Hindlimb muscle (tissue), 1 donor: ENCODE measurements at regions not wholly inside any gene's neighbourhood (a gene's known extent, or its start where the extent isn't known, plus 50 kb on each side); places are given as distances from the start of the nearest gene placed in this dataset.

Source experiments
- DNase-seq: peaks from one replicate; pipeline ENCODE4 v3.0.0-alpha.2; 2013

GRCh38 chr9:82512728-82513127 lies 524.2 kb downstream of the SPATA31D1 start:
- DNase-seq = no peak

- DNase-seq = peak; percentile 55
These were observed 524.7 kb downstream of the SPATA31D1 start for GRCh38 chr9:82513242-82513751.

GRCh38 chr9:82513976-82514735 lies 525.6 kb downstream of the SPATA31D1 start:
- DNase-seq = peak; percentile 24

GRCh38 chr9:82518868-82519267 lies 530.3 kb downstream of the SPATA31D1 start:
- no peak for DNase-seq

- no peak for DNase-seq
These were observed 530.8 kb downstream of the SPATA31D1 start for GRCh38 chr9:82519332-82519731.

- DNase-seq = no peak
These were observed 535.8 kb downstream of the SPATA31D1 start for GRCh38 chr9:82524407-82524806.

GRCh38 chr9:82526577-82526976 lies 536.4 kb downstream of the RASEF start:
- DNase-seq = no peak

GRCh38 chr9:82531795-82532194 lies 531.1 kb downstream of the RASEF start:
- no peak for DNase-seq

- DNase-seq = no peak
These were observed 530.3 kb downstream of the RASEF start for GRCh38 chr9:82532504-82533180.

- no peak for DNase-seq
These were observed 527.4 kb downstream of the RASEF start for GRCh38 chr9:82535432-82535998.

GRCh38 chr9:82538634-82539033 lies 524.3 kb downstream of the RASEF start:
- DNase-seq = no peak

- DNase-seq = no peak
These were observed 523.8 kb downstream of the RASEF start for GRCh38 chr9:82539146-82539545.

GRCh38 chr9:82539856-82540579 lies 522.9 kb downstream of the RASEF start:
- DNase-seq = no peak

- no peak for DNase-seq
These were observed 519.2 kb downstream of the RASEF start for GRCh38 chr9:82543726-82544125.

GRCh38 chr9:82546136-82546535 lies 516.8 kb downstream of the RASEF start:
- no peak for DNase-seq

- no peak for DNase-seq
These were observed 514.9 kb downstream of the RASEF start for GRCh38 chr9:82547995-82548394.

- DNase-seq = no peak
These were observed 513.6 kb downstream of the RASEF start for GRCh38 chr9:82549174-82549821.

- DNase-seq = no peak
These were observed 510.2 kb downstream of the RASEF start for GRCh38 chr9:82552784-82553183.

GRCh38 chr9:82553654-82554366 lies 509.1 kb downstream of the RASEF start:
- DNase-seq = no peak

GRCh38 chr9:82554381-82554780 lies 508.6 kb downstream of the RASEF start:
- DNase-seq = no peak

GRCh38 chr9:82555031-82555430 lies 507.9 kb downstream of the RASEF start:
- DNase-seq = no peak
